Lung microvascular endothelial cell (primary cell): ENCODE measurements at regions not wholly inside any gene's neighbourhood (a gene's known extent, or its start where the extent isn't known, plus 50 kb on each side); places are given as distances from the start of the nearest gene placed in this dataset.
A peak's percentile ranks its signal among the peaks of the same experiment; 100 is the strongest.

Experiments used
- DNase-seq, 2 donors: peaks; one replicate each; pipeline versions ENCODE4 v3.0.0 to v3.0.0-alpha.2; 2010; ENCODE audit warnings: low read depth in 2 of 2

GRCh38 chr1:209059376-209059775 lies 524.1 kb upstream of the CAMK1G start:
- DNase-seq: no peak

- DNase-seq: no peak
These were observed 523.5 kb upstream of the CAMK1G start for GRCh38 chr1:209059981-209060380.

GRCh38 chr1:209062081-209062620 lies 521.4 kb upstream of the CAMK1G start:
- no peak for DNase-seq

GRCh38 chr1:209062863-209063262 lies 520.7 kb upstream of the CAMK1G start:
- DNase-seq: no peak

GRCh38 chr1:209063767-209064659 lies 519.5 kb upstream of the CAMK1G start:
- no peak for DNase-seq

- DNase-seq: no peak
These were observed 518.4 kb upstream of the CAMK1G start for GRCh38 chr1:209064850-209065706.

- DNase-seq: no peak
These were observed 511.0 kb upstream of the CAMK1G start for GRCh38 chr1:209072481-209072880.

- no peak for DNase-seq
These were observed 509.6 kb upstream of the CAMK1G start for GRCh38 chr1:209073879-209074278.

- no peak for DNase-seq
These were observed 508.8 kb upstream of the CAMK1G start for GRCh38 chr1:209074575-209075250.

GRCh38 chr1:209076688-209077087 lies 506.8 kb upstream of the CAMK1G start:
- DNase-seq: peak; percentile 20 to 36

GRCh38 chr1:209080170-209080781 lies 503.2 kb upstream of the CAMK1G start:
- no peak for DNase-seq

- no peak for DNase-seq
These were observed 496.9 kb upstream of the CAMK1G start for GRCh38 chr1:209086486-209087192.

GRCh38 chr1:209094384-209094783 lies 489.1 kb upstream of the CAMK1G start:
- no peak for DNase-seq

- DNase-seq: no peak
These were observed 487.6 kb upstream of the CAMK1G start for GRCh38 chr1:209095627-209096595.

GRCh38 chr1:209100460-209100859 lies 483.1 kb upstream of the CAMK1G start:
- no peak for DNase-seq

- DNase-seq: no peak
These were observed 482.4 kb upstream of the CAMK1G start for GRCh38 chr1:209101106-209101505.

- DNase-seq: no peak
These were observed 481.4 kb upstream of the CAMK1G start for GRCh38 chr1:209102120-209102519.

- no peak for DNase-seq
These were observed 481.0 kb upstream of the CAMK1G start for GRCh38 chr1:209102531-209102930.

- no peak for DNase-seq
These were observed 480.4 kb upstream of the CAMK1G start for GRCh38 chr1:209103092-209103491.
